Mucosa of stomach (tissue), 1 donor: ENCODE measurements at regions not wholly inside any gene's neighbourhood (a gene's known extent, or its start where the extent isn't known, plus 50 kb on each side); places are given as distances from the start of the nearest gene placed in this dataset.
"Not testable (repeated sequence)": the region's sequence is repeated elsewhere in the genome, so short reads cannot be mapped to it uniquely, and the experiment has no call there.

Experiments
- H3K27me3 ChIP-seq: one replicate; pipeline ENCODE4 v1.7.0; 2013; ENCODE audit warnings: mild to moderate bottlenecking, low read length; ENCODE audit not compliant: control insufficient read depth, insufficient read depth
- H3K36me3 ChIP-seq: one replicate; pipeline ENCODE4 v1.7.0; 2013; ENCODE audit warnings: low read length; ENCODE audit not compliant: control insufficient read depth, insufficient read depth
- H3K4me1 ChIP-seq: one replicate; pipeline ENCODE4 v1.7.0; 2013; ENCODE audit warnings: mild to moderate bottlenecking, low read length; ENCODE audit not compliant: control insufficient read depth, insufficient read depth
- H3K4me3 ChIP-seq: one replicate; pipeline ENCODE4 v1.7.0; 2013; ENCODE audit warnings: low read length
- H3K9ac ChIP-seq: one replicate; pipeline ENCODE4 v1.7.0; 2013; ENCODE audit warnings: mild to moderate bottlenecking, low read length, moderate library complexity
- H3K9me3 ChIP-seq: one replicate; pipeline ENCODE4 v1.7.0; 2013; ENCODE audit warnings: mild to moderate bottlenecking, low read length, moderate library complexity; ENCODE audit not compliant: control insufficient read depth
- donor health status: Pancreatic carcinoma.

DNA sequence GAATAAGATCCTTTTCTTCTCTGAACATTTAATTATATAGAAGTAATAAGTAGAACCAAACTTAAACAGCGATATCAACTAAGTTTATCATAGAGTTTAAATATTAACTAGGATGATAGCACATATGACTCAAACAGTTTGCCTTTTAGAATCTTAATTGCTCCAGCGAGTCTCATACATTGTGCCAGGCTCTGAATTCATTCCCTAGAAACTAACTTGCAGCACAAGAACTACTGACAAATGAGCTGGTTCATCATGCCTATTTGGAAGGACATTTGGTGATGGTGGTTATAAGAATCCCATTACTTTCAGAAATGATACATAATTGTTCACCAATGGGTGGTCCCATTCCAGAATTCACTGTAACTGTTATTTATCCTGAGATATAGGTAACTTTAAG, 1026.6 kb upstream of the DDX18 start:
- Histone ChIP-seq H3K4me1 (no peaks in the 10 kb centered on the region), H3K36me3 (no peaks in the 10 kb centered on the region), H3K27me3 (no peaks in the 10 kb centered on the region), H3K4me3 (no peak overlapping the region), H3K9me3 (no peaks in the 10 kb centered on the region), H3K9ac (no peak overlapping the region)

DNA sequence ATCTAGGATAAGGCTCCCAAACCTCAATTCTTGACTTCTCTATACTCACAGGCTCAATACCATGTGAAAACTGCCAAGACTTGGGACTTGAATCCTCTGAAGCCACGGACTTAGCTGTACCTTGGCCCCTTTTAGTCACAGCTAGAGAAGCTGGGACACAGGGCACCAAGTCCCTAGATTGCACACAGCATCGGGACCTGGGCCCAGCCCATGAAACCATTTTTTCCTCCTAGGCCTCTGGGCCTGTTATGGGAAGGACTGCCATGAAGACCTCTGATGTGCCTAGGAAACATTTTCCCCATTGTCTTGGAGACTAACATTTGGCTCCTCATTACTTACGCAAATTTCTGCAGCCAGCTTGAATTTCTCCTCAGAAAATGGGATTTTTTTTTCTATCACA, 1011.8 kb upstream of the DDX18 start:
- Histone ChIP-seq H3K36me3 (no peaks in the 10 kb centered on the region), H3K9ac (no peak overlapping the region), H3K4me1 (no peaks in the 10 kb centered on the region), H3K9me3 (no peaks in the 10 kb centered on the region), H3K27me3 (no peaks in the 10 kb centered on the region), H3K4me3 (no peak overlapping the region)

DNA sequence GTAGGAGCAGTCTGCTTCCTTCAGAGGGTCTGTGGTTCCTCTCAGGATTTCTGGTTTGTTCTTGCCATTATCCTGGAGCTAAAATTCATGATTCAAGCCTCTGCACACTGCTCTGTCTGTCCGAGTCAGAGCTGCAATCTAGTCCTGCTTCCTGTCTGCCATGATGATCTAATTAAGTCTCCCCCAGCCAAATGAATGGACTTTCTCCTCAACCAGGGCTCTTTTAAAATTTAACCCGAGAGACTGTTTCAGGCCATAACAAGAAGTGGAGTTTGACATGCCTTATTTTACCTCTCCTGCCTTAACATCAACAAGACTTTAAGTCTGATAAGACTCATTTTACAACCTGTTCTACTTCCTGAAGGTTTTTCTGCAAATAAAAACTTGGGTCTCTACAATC, 1009.6 kb upstream of the DDX18 start:
- H3K9ac ChIP-seq: no peak overlapping the region
- H3K27me3 ChIP-seq: no peaks in the 10 kb centered on the region
- H3K36me3 ChIP-seq: no peaks in the 10 kb centered on the region
- H3K4me3 ChIP-seq: no peak overlapping the region
- no peaks in the 10 kb centered on the region for H3K9me3 ChIP-seq
- peaks cover 13% of the 10 kb centered on the region for H3K4me1 ChIP-seq

DNA sequence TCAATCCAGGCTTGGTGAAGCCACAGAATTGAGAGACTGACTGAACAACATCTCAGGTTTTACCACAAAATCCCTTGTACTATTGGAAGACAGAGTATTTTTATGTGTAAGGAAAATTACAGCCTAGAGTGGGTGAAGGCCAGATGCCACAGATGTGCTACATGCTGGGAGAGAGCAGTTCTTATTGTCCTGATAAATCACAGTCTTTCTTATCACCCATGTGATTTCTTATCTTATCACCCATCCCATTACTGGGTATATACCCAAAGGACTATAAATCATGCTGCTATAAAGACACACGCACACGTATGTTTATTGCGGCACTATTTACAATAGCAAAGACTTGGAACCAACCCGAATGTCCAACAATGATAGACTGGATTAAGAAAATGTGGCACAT, 1008.0 kb upstream of the DDX18 start:
- peaks cover 14% of the 10 kb centered on the region for H3K4me1 ChIP-seq
- not testable (repeated sequence) for H3K9me3 ChIP-seq, H3K36me3 ChIP-seq, H3K27me3 ChIP-seq, H3K4me3 ChIP-seq, H3K9ac ChIP-seq

DNA sequence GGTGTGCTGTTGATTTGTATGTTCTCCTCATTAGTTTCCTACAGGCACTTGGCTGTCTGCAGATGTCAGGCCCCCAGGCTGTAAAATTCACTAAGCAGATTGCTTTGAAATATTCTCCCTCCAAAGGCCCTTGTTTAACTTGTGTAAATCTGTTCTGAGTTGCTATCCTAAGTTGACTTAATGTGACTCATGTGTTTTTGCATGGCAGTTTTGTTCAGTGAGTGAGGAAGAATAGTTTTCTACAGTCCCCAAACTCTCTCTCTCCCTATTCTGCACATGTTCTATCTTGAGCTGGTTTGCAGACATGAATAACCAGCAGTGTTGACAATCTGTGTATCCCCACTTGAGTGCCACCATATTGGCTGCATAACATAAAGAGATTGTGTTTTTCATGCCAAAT, 1005.4 kb upstream of the DDX18 start:
- Histone ChIP-seq H3K4me1 (peaks cover 14% of the 10 kb centered on the region), H3K9me3 (no peaks in the 10 kb centered on the region), H3K4me3 (no peak overlapping the region), H3K9ac (no peak overlapping the region), H3K36me3 (no peaks in the 10 kb centered on the region), H3K27me3 (no peaks in the 10 kb centered on the region)

DNA sequence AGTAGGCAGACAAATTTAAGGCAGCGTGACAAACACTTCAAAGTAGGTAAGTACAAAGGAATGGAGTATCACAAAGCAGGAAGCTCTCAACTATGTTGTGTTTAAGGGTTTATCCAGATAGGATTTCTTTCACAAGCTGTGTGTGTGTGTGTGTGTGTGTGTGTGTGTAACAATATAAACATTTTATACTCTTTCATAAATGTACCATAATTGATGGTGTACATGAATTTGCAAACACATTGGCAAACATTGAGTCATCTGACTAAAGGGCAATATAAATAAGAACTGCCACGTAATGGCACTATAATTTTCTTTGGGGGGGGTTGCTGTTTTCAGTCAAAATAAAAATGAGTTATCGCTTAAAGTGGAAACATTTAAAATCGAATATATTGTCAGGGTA, 1004.4 kb upstream of the DDX18 start:
- Histone ChIP-seq H3K4me3 (no peak overlapping the region), H3K9ac (no peak overlapping the region), H3K36me3 (no peaks in the 10 kb centered on the region), H3K27me3 (no peaks in the 10 kb centered on the region), H3K4me1 (peaks cover 14% of the 10 kb centered on the region), H3K9me3 (no peaks in the 10 kb centered on the region)

DNA sequence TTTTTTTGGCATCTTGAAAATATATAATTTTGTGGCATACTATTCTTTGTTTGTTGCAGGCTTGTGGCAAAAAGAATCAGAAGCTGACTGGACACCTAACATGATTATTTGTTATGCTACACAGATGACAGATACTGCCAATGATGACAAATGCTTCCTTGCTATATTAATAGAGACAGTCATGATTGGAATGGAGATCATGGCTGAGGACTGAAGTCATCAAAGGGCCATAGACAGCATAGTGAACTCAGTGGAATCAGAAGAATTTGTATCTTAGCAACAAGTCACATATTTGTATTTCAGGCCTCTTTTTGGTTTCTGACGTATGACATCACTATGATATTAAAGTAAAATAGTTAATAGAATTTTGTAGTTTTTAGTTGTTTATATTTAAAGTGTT, 1003.8 kb upstream of the DDX18 start:
- Histone ChIP-seq H3K9ac (no peak overlapping the region), H3K9me3 (no peaks in the 10 kb centered on the region)

DNA sequence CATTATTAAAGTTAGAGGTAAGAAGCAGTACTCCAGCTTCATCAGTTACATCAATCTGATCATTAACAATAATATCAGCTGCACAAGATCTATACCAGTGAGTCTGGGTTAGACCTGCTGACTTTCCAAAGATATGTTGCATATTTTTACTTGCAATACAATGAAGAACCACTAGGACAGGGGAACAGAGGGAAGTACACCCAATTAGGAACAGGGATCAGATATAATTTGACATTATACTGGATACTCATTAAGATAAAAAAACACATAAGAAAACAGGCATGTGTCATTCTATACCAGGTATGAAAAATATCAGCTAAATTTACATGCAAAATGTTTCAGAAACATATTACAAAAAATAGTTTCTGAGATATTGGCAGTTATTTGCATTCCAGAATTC, 995.1 kb upstream of the DDX18 start:
- peaks cover 10% of the 10 kb centered on the region for H3K4me1 ChIP-seq
- no peaks in the 10 kb centered on the region for H3K27me3 ChIP-seq
- no peak overlapping the region for H3K9ac ChIP-seq
- H3K36me3 ChIP-seq: no peaks in the 10 kb centered on the region
- H3K4me3 ChIP-seq: no peak overlapping the region
- H3K9me3 ChIP-seq: no peaks in the 10 kb centered on the region

More for the DNA sequence above, 1003.8 kb upstream of the DDX18 start:
- H3K27me3 ChIP-seq: no peaks in the 10 kb centered on the region
- no peak overlapping the region for H3K4me3 ChIP-seq
- peaks cover 14% of the 10 kb centered on the region for H3K4me1 ChIP-seq
- H3K36me3 ChIP-seq: no peaks in the 10 kb centered on the region

DNA sequence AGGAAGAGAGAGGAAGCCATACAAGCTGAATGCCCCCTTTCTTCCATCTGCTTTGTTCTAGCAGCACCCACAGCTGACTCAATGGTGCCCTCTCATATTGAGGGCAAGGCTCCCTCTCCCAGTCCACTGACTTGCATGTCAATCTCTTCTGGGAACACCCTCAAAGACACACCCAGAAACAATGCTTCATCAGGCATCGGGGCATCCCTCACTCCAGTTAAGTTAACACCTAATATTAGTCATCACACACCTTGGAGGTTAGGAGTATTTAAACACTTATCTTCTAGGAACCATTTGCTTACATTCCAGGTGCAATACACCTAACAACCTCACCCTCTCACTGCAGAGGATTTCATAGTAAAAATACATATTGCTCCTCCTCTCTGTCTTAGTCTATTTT, 993.5 kb upstream of the DDX18 start:
- H3K9me3 ChIP-seq: no peaks in the 10 kb centered on the region
- no peak overlapping the region for H3K4me3 ChIP-seq
- H3K27me3 ChIP-seq: no peaks in the 10 kb centered on the region
- no peak overlapping the region for H3K9ac ChIP-seq
- H3K36me3 ChIP-seq: no peaks in the 10 kb centered on the region
- H3K4me1 ChIP-seq: peaks cover 10% of the 10 kb centered on the region

DNA sequence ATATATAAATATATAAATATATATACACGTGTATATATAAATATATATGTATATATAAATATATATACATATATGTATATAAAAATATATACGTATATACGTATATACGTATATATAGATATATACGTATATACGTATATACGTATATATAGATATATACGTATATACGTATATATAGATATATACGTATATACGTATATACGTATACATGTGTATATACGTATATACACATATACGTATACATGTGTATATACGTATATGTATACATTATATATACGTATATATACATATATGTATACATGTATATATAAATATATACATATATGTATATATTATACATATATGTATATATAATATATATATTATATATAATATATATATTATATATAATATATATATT, 984.9 kb upstream of the DDX18 start:
- not testable (repeated sequence) for H3K9me3 ChIP-seq, H3K4me3 ChIP-seq, H3K9ac ChIP-seq, H3K4me1 ChIP-seq, H3K36me3 ChIP-seq, H3K27me3 ChIP-seq

DNA sequence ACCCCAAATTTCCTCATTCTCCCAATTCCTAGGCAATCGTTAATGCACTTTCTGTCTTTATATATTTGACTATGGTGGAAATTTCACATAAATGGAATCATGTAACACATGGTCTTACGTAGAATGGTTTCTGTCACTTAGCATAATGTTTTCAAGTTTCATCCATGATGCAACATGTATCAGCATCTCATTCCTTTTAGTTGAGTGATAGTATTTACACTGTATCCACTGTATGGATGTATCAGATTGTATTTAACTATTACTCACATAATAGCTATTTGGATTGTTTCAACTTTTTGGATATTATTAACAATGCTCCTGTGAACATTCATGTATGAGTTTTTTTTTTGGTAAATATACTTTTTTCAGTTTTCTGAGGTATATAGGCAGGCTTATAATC, 982.3 kb upstream of the DDX18 start:
- H3K4me1 ChIP-seq: no peaks in the 10 kb centered on the region
- no peaks in the 10 kb centered on the region for H3K27me3 ChIP-seq
- H3K9ac ChIP-seq: no peak overlapping the region
- H3K36me3 ChIP-seq: no peaks in the 10 kb centered on the region
- H3K4me3 ChIP-seq: no peak overlapping the region
- no peaks in the 10 kb centered on the region for H3K9me3 ChIP-seq

DNA sequence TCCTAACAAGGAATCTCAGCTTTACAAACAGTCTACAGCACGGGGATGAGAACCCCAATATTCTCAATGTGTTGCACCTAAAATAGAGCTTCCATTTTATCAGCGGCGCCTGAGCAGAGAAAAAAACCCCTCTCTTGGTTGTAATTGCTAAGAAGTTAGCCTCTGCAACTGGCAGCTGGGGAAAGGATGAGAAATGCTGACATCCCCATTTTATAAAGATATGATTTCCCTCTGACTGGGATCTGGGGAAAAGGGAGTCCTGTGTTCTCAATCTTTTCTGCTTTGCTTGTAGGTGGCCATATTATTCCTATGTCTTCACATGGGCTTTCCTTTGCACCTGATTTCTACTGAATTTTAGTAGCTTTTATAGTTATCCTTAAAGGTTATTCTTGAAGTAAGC, 981.4 kb upstream of the DDX18 start:
- H3K9me3 ChIP-seq: no peaks in the 10 kb centered on the region

DNA sequence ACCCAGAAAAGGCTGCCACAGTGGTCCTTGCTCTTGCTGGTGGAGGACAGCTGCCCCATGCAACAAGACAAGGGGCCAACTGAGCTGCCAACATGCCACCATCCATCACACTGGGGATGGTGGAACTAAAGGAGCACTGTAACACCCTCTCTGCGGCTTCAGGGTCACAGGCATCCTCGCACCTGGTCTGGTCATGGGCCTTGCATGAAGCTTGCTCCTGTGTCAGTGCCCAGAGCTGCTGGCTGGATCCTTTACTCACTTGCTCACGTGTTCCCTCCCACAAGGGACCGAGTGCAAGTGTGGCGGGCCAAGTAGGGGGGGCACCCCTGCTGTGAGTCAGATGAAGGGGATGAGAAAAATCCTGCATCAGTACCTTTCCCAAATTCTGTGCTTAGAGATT, 972.3 kb upstream of the DDX18 start:
- H3K27me3 ChIP-seq: no peaks in the 10 kb centered on the region
- no peaks in the 10 kb centered on the region for H3K36me3 ChIP-seq
- no peak overlapping the region for H3K9ac ChIP-seq
- H3K4me3 ChIP-seq: no peak overlapping the region
- no peaks in the 10 kb centered on the region for H3K9me3 ChIP-seq
- H3K4me1 ChIP-seq: no peaks in the 10 kb centered on the region

More for the DNA sequence above, 981.4 kb upstream of the DDX18 start:
- Histone ChIP-seq H3K4me1 (no peaks in the 10 kb centered on the region), H3K9ac (no peak overlapping the region), H3K4me3 (no peak overlapping the region), H3K36me3 (no peaks in the 10 kb centered on the region), H3K27me3 (no peaks in the 10 kb centered on the region)
